IPS DF 6.9 (cell line): ENCODE measurements at regions not wholly inside any gene's neighbourhood (a gene's known extent, or its start where the extent isn't known, plus 50 kb on each side); places are given as distances from the start of the nearest gene placed in this dataset.

Experiments used
- DNase-seq: peaks from one replicate; pipeline ENCODE4 v3.0.0-alpha.2; 2013; ENCODE audit warnings: low read depth, low spot score
- H3K27ac ChIP-seq: one replicate; pipeline ENCODE4 v1.5.1; 2013; ENCODE audit warnings: low read length, control low read depth
- H3K27me3 ChIP-seq: 2 replicates; pipeline ENCODE4 v1.6.1; 2013; ENCODE audit warnings: mild to moderate bottlenecking, low read length; ENCODE audit not compliant: control insufficient read depth, insufficient read depth
- H3K36me3 ChIP-seq: 2 replicates; pipeline ENCODE4 v1.6.1; 2013; ENCODE audit warnings: low read length; ENCODE audit not compliant: control insufficient read depth, insufficient read depth
- H3K4me1 ChIP-seq: 2 replicates; pipeline ENCODE4 v1.6.1; 2013; ENCODE audit warnings: low read length; ENCODE audit not compliant: control insufficient read depth, insufficient read depth
- H3K4me3 ChIP-seq: 2 replicates; pipeline ENCODE4 v1.5.1; 2013; ENCODE audit warnings: mild to moderate bottlenecking, low read length
- H3K9me3 ChIP-seq: 2 replicates; pipeline ENCODE4 v1.6.1; 2013; ENCODE audit warnings: low read length, inconsistent platforms; ENCODE audit not compliant: control insufficient read depth, insufficient read depth
- WGBS: extraction: QIAGEN DNeasy Blood & Tissue Kit; methylation state at CpG from one replicate; pipeline ENCODE4 v1.1.7; 2013; ENCODE audit warnings: mixed read lengths, missing lambda C conversion rate; ENCODE audit not compliant: insufficient read length, insufficient coverage; 5-methylcytosine and 5-hydroxymethylcytosine counted together

GRCh38 chr5:96140496-96140895, 178.8 kb upstream of the ELL2 start:
- Histone ChIP-seq H3K27me3 (no peaks in the 10 kb centered on the region), H3K36me3 (no peaks in the 10 kb centered on the region), H3K27ac (no peak overlapping the region), H3K4me3 (no peak overlapping the region), H3K9me3 (no peaks in the 10 kb centered on the region), H3K4me1 (peaks cover 3% of the 10 kb centered on the region; the same call in 1 of the 2 replicates)
- no peak for DNase-seq
- no CpG with 5 or more reads among the region's 2 CpGs for WGBS

GRCh38 chr5:96140084-96140483, 178.4 kb upstream of the ELL2 start:
- H3K4me3 ChIP-seq: no peak overlapping the region
- H3K36me3 ChIP-seq: no peaks in the 10 kb centered on the region
- no peaks in the 10 kb centered on the region for H3K27me3 ChIP-seq
- DNase-seq: no peak
- no peaks in the 10 kb centered on the region for H3K9me3 ChIP-seq
- H3K4me1 ChIP-seq: peaks cover 3% of the 10 kb centered on the region; the same call in 1 of the 2 replicates
- H3K27ac ChIP-seq: no peak overlapping the region
- WGBS: no CpG with 5 or more reads among the region's 1 CpG

GRCh38 chr5:96134886-96135285, 173.2 kb upstream of the ELL2 start:
- Histone ChIP-seq H3K4me3 (no peak overlapping the region), H3K4me1 (no peaks in the 10 kb centered on the region), H3K27me3 (no peaks in the 10 kb centered on the region), H3K27ac (no peak overlapping the region), H3K36me3 (no peaks in the 10 kb centered on the region), H3K9me3 (no peaks in the 10 kb centered on the region)
- no CpG with 5 or more reads among the region's 3 CpGs for WGBS
- DNase-seq: no peak

GRCh38 chr5:96133341-96134079, 171.9 kb upstream of the ELL2 start:
- no peaks in the 10 kb centered on the region for H3K27me3 ChIP-seq
- WGBS: no CpG with 5 or more reads among the region's 6 CpGs
- no peak for DNase-seq
- no peak overlapping the region for H3K27ac ChIP-seq
- no peaks in the 10 kb centered on the region for H3K36me3 ChIP-seq
- H3K9me3 ChIP-seq: no peaks in the 10 kb centered on the region
- H3K4me1 ChIP-seq: no peaks in the 10 kb centered on the region
- H3K4me3 ChIP-seq: no peak overlapping the region

- Histone ChIP-seq H3K27ac (no peak overlapping the region), H3K27me3 (no peaks in the 10 kb centered on the region), H3K9me3 (no peaks in the 10 kb centered on the region), H3K4me1 (no peaks in the 10 kb centered on the region), H3K36me3 (no peaks in the 10 kb centered on the region), H3K4me3 (no peak overlapping the region)
- WGBS: no CpG with 5 or more reads among the region's 1 CpG
- no peak for DNase-seq
These were observed 167.6 kb upstream of the ELL2 start for GRCh38 chr5:96129276-96129675.

- no peaks in the 10 kb centered on the region for H3K4me1 ChIP-seq
- WGBS: no CpG with 5 or more reads among the region's 6 CpGs
- no peak for DNase-seq
These were observed 166.7 kb upstream of the ELL2 start for GRCh38 chr5:96128204-96128864.

GRCh38 chr5:96127538-96127937, 165.9 kb upstream of the ELL2 start:
- Histone ChIP-seq H3K27ac (no peak overlapping the region), H3K9me3 (no peaks in the 10 kb centered on the region), H3K36me3 (no peaks in the 10 kb centered on the region), H3K4me1 (no peaks in the 10 kb centered on the region), H3K4me3 (no peak overlapping the region), H3K27me3 (no peaks in the 10 kb centered on the region)
- no peak for DNase-seq
- no CpG with 5 or more reads among the region's 2 CpGs for WGBS

More at GRCh38 chr5:96128204-96128864, 166.7 kb upstream of the ELL2 start:
- no peak overlapping the region for H3K4me3 ChIP-seq
- H3K36me3 ChIP-seq: no peaks in the 10 kb centered on the region
- no peaks in the 10 kb centered on the region for H3K9me3 ChIP-seq
- H3K27me3 ChIP-seq: no peaks in the 10 kb centered on the region
- no peak overlapping the region for H3K27ac ChIP-seq

- no peak for DNase-seq
- H3K27ac ChIP-seq: no peak overlapping the region
- no peaks in the 10 kb centered on the region for H3K27me3 ChIP-seq
- no peak overlapping the region for H3K4me3 ChIP-seq
- no CpG with 5 or more reads among the region's 5 CpGs for WGBS
- no peaks in the 10 kb centered on the region for H3K4me1 ChIP-seq
- no peaks in the 10 kb centered on the region for H3K9me3 ChIP-seq
- no peaks in the 10 kb centered on the region for H3K36me3 ChIP-seq
These were observed 163.7 kb upstream of the ELL2 start for GRCh38 chr5:96125231-96125891.

GRCh38 chr5:96124589-96124988, 162.9 kb upstream of the ELL2 start:
- H3K4me3 ChIP-seq: no peak overlapping the region
- H3K27me3 ChIP-seq: no peaks in the 10 kb centered on the region
- DNase-seq: no peak
- WGBS: no CpG with 5 or more reads among the region's 1 CpG
- H3K9me3 ChIP-seq: no peaks in the 10 kb centered on the region
- H3K36me3 ChIP-seq: no peaks in the 10 kb centered on the region
- no peak overlapping the region for H3K27ac ChIP-seq
- no peaks in the 10 kb centered on the region for H3K4me1 ChIP-seq

- Histone ChIP-seq H3K27me3 (no peaks in the 10 kb centered on the region), H3K4me3 (no peak overlapping the region), H3K27ac (no peak overlapping the region), H3K4me1 (no peaks in the 10 kb centered on the region), H3K9me3 (no peaks in the 10 kb centered on the region), H3K36me3 (no peaks in the 10 kb centered on the region)
- no CpG with 5 or more reads among the region's 1 CpG for WGBS
- DNase-seq: no peak
These were observed 161.8 kb upstream of the ELL2 start for GRCh38 chr5:96123418-96123817.
